ENCODE measurements at regions not wholly inside any gene's neighbourhood (a gene's known extent, or its start where the extent isn't known, plus 50 kb on each side); places are given as distances from the start of the nearest gene placed in this dataset.

DNA sequence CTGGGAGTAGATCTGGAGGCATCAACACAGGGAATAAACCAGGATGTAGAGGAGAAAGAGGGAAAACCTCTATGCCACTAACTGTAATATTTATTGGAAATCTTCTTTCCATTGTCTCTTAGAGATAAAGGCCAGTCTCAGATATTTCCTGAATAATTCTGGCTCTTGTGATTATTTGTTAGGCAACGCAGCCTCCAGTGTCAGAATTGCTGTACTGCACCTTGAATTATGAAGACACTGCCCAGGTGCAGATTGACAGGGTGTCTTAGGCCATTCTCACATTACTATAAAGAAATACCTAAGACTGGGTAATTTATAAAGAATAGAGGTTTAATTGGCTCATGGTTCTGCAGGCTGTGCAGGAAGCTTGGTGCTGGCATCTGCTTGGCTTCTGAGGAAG is 100.7 kb upstream of the ZDHHC15 start:
- no peaks in the 10 kb centered on the region for H3K9me3 ChIP-seq
- 0% methylated on average over 1 of the region's 1 CpG for WGBS (ENCODE audit: missing lambda C conversion rate)
- no peak overlapping the region for H3K4me2 ChIP-seq
- DNase-seq (ENCODE audit: low read depth in 1 of 2, low spot score in 1 of 2) (peak in 1 of 2 experiments; percentile 1), FAIRE-seq (no peak), ATAC-seq (no peak)
- TF ChIP-seq KDM1A (IDR thresholded peaks at IDR 0.05; ENCODE audit: low read depth) (no peak), RAD21 (conservative IDR thresholded peaks at IDR 0.05 in 1 of 2, IDR thresholded peaks at IDR 0.05 in 1 of 2) (0 out of 5 replicates have a peak, but pooled peaks of 1 of the 2 experiments have one; percentile 12)
- POLR2A ChIA-PET: no interaction called here
- H3K4me3 ChIP-seq: no peak overlapping the region
- no peaks in the 10 kb centered on the region for H3K4me1 ChIP-seq
- H3K27ac ChIP-seq: no peak overlapping the region
- CTCF ChIA-PET: no interaction called here

DNA sequence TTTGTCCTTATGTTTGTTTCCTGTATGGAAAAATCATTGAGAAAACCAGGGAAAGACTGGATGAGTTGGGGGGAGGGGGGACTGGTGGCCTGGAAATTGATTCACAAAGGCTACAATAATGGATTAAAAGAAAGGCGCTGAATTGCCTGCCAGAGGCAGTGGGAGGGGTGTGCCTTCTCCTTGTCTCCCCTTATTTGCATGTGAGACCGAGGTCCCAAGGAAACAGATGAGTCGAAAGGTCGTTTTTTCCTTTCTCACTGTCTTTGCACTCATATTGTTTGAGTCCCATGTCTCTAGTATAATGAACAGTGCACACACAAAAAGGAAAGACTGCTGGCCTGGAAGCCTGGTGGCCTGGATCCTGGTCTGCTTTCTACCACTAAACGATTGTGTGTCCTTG is 86.6 kb upstream of the ZDHHC15 start:
- 0% methylated on average over 5 of the region's 5 CpGs for WGBS (ENCODE audit: missing lambda C conversion rate)
- no peak for DNase-seq (ENCODE audit: low read depth in 1 of 2, low spot score in 1 of 2)
- Histone ChIP-seq H3K4me3 (no peak overlapping the region), H3K9me3 (no peaks in the 10 kb centered on the region), H3K27ac (no peak overlapping the region), H3K4me2 (no peak overlapping the region), H3K4me1 (no peaks in the 10 kb centered on the region)
- ATAC-seq: no peak
- no peak for TF ChIP-seq JUNB (IDR thresholded peaks at IDR 0.05)
- TF ChIP-seq KDM1A (IDR thresholded peaks at IDR 0.05; ENCODE audit: low read depth): no peak
- no peak for TF ChIP-seq TFCP2L1 (CRISPR knock-in tag; IDR thresholded peaks at IDR 0.05)
- TF ChIP-seq, protein P1, sequence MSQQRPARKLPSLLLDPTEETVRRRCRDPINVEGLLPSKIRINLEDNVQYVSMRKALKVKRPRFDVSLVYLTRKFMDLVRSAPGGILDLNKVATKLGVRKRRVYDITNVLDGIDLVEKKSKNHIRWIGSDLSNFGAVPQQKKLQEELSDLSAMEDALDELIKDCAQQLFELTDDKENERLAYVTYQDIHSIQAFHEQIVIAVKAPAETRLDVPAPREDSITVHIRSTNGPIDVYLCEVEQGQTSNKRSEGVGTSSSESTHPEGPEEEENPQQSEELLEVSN (IDR thresholded peaks at IDR 0.05; ENCODE audit: borderline replicate concordance, low read depth): no peak
- TF ChIP-seq KDM5A (IDR thresholded peaks at IDR 0.05): no peak
- TF ChIP-seq NFE2L2 (conservative IDR thresholded peaks at IDR 0.05; ENCODE audit: low read length): no peak
- TF ChIP-seq POLR2A (IDR thresholded peaks at IDR 0.05; ENCODE audit: low read length): no peak
- no peak for TF ChIP-seq HEYL (CRISPR knock-in tag; IDR thresholded peaks at IDR 0.05)
- no peak for TF ChIP-seq ZFP36 (IDR thresholded peaks at IDR 0.05; ENCODE audit: borderline replicate concordance, partially characterized antibody)
- TF ChIP-seq TP53 (CRISPR knock-in tag; IDR thresholded peaks at IDR 0.05): no peak
- peak; percentile 88 for FAIRE-seq
- CTCF ChIA-PET: no interaction called here
- POLR2A ChIA-PET: no interaction called here

DNA sequence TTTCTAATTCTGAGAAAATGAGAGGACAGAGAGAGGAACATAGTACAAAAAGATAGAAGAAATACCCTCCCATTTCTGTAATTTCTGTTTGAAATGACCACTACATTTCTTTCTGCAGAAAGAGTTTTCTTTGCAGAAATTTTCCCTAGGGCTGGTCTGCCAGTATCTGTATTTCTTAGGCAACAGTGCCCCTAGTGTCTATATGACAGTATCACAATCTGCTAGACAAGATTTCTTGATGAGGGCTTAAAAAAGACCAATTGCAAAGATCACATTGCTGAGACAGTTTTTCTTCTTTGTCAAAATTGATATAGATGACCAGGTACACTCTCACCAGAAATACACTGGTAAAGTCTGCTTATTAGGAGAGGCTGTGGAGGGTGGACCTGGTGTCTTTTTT is 81.0 kb upstream of the ZDHHC15 start:
- H3K4me3 ChIP-seq: no peak overlapping the region
- ChIA-PET POLR2A (no interaction called here), CTCF (interaction anchor here (0.7 kb wide), 1 partner anchor 35 kb away, joined by 4 read pairs; no protein-coding TSS in a partner anchor)
- H3K9me3 ChIP-seq: no peaks in the 10 kb centered on the region
- FAIRE-seq: no peak
- peak; percentile 16 to 36 for DNase-seq (ENCODE audit: low read depth in 1 of 2, low spot score in 1 of 2)
- TF ChIP-seq, protein P2, sequence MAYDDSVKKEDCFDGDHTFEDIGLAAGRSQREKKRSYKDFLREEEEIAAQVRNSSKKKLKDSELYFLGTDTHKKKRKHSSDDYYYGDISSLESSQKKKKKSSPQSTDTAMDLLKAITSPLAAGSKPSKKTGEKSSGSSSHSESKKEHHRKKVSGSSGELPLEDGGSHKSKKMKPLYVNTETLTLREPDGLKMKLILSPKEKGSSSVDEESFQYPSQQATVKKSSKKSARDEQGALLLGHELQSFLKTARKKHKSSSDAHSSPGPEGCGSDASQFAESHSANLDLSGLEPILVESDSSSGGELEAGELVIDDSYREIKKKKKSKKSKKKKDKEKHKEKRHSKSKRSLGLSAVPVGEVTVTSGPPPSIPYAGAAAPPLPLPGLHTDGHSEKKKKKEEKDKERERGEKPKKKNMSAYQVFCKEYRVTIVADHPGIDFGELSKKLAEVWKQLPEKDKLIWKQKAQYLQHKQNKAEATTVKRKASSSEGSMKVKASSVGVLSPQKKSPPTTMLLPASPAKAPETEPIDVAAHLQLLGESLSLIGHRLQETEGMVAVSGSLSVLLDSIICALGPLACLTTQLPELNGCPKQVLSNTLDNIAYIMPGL (CRISPR knock-in tag; IDR thresholded peaks at IDR 0.05; ENCODE audit: borderline replicate concordance): no peak
- TF ChIP-seq KDM1A (IDR thresholded peaks at IDR 0.05; ENCODE audit: low read depth): no peak
- TF ChIP-seq SMC3 (IDR thresholded peaks at IDR 0.05): 0 out of 3 replicates have a peak, but pooled peaks have one; percentile 20
- no peak for TF ChIP-seq RNF2 (IDR thresholded peaks at IDR 0.05; ENCODE audit: borderline replicate concordance, low read depth)
- TF ChIP-seq FOSB (CRISPR knock-in tag; IDR thresholded peaks at IDR 0.05): no peak
- TF ChIP-seq, protein P3, sequence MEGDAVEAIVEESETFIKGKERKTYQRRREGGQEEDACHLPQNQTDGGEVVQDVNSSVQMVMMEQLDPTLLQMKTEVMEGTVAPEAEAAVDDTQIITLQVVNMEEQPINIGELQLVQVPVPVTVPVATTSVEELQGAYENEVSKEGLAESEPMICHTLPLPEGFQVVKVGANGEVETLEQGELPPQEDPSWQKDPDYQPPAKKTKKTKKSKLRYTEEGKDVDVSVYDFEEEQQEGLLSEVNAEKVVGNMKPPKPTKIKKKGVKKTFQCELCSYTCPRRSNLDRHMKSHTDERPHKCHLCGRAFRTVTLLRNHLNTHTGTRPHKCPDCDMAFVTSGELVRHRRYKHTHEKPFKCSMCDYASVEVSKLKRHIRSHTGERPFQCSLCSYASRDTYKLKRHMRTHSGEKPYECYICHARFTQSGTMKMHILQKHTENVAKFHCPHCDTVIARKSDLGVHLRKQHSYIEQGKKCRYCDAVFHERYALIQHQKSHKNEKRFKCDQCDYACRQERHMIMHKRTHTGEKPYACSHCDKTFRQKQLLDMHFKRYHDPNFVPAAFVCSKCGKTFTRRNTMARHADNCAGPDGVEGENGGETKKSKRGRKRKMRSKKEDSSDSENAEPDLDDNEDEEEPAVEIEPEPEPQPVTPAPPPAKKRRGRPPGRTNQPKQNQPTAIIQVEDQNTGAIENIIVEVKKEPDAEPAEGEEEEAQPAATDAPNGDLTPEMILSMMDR (IDR thresholded peaks at IDR 0.05): peak; percentile 39
- no peak for TF ChIP-seq RFX5 (IDR thresholded peaks at IDR 0.05)
- TF ChIP-seq EHF (CRISPR knock-in tag; IDR thresholded peaks at IDR 0.05): no peak
- TF ChIP-seq SREBF2 (IDR thresholded peaks at IDR 0.05): no peak
- no peak for TF ChIP-seq CEBPB (IDR thresholded peaks at IDR 0.05)
- TF ChIP-seq MAZ (IDR thresholded peaks at IDR 0.05; ENCODE audit: borderline replicate concordance, low read depth, low read length): no peak
- TF ChIP-seq BHLHE40 (IDR thresholded peaks at IDR 0.05; ENCODE audit: low read depth, low read length): no peak
- TF ChIP-seq HDAC2 (IDR thresholded peaks at IDR 0.05): no peak
- no peak for TF ChIP-seq NPAS2 (CRISPR knock-in tag; IDR thresholded peaks at IDR 0.05; ENCODE audit: borderline replicate concordance)
- TF ChIP-seq ZSCAN20 (CRISPR knock-in tag; IDR thresholded peaks at IDR 0.05): no peak
- TF ChIP-seq HOXA7 (CRISPR knock-in tag; IDR thresholded peaks at IDR 0.05): no peak
- TF ChIP-seq TP53 (CRISPR knock-in tag; IDR thresholded peaks at IDR 0.05): no peak
- no peak for TF ChIP-seq KDM5A (IDR thresholded peaks at IDR 0.05)
- TF ChIP-seq, protein P4, sequence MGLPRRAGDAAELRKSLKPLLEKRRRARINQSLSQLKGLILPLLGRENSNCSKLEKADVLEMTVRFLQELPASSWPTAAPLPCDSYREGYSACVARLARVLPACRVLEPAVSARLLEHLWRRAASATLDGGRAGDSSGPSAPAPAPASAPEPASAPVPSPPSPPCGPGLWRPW (IDR thresholded peaks at IDR 0.05): no peak
- no peak for TF ChIP-seq HOXB5 (CRISPR knock-in tag; IDR thresholded peaks at IDR 0.05)
- TF ChIP-seq RAD21 (conservative IDR thresholded peaks at IDR 0.05 in 1 of 2, IDR thresholded peaks at IDR 0.05 in 1 of 2): peak; percentile 50 to 66; a peak in 4 of 5 replicates
- TF ChIP-seq, protein P5, sequence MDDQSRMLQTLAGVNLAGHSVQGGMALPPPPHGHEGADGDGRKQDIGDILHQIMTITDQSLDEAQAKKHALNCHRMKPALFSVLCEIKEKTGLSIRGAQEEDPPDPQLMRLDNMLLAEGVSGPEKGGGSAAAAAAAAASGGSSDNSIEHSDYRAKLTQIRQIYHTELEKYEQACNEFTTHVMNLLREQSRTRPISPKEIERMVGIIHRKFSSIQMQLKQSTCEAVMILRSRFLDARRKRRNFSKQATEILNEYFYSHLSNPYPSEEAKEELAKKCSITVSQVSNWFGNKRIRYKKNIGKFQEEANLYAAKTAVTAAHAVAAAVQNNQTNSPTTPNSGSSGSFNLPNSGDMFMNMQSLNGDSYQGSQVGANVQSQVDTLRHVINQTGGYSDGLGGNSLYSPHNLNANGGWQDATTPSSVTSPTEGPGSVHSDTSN (IDR thresholded peaks at IDR 0.05): no peak
- TF ChIP-seq, protein P1 (IDR thresholded peaks at IDR 0.05; ENCODE audit: borderline replicate concordance, low read depth): no peak
- no peak for TF ChIP-seq POLR2A (IDR thresholded peaks at IDR 0.05; ENCODE audit: low read length)
- no peak for TF ChIP-seq HEYL (CRISPR knock-in tag; IDR thresholded peaks at IDR 0.05)
- TF ChIP-seq EHMT2 (IDR thresholded peaks at IDR 0.05; ENCODE audit: low read depth): no peak
- ATAC-seq: peak in 1 of 2 experiments; percentile 49; a peak in 1 of 6 replicates
- H3K4me2 ChIP-seq: no peak overlapping the region
- H3K4me1 ChIP-seq: no peaks in the 10 kb centered on the region
- no peak overlapping the region for H3K27ac ChIP-seq

All from A549 (cell line).